ENCODE measurements at regions not wholly inside any gene's neighbourhood (a gene's known extent, or its start where the extent isn't known, plus 50 kb on each side); places are given as distances from the start of the nearest gene placed in this dataset.
"Not testable (repeated sequence)": the region's sequence is repeated elsewhere in the genome, so short reads cannot be mapped to it uniquely, and the experiment has no call there.

DNA sequence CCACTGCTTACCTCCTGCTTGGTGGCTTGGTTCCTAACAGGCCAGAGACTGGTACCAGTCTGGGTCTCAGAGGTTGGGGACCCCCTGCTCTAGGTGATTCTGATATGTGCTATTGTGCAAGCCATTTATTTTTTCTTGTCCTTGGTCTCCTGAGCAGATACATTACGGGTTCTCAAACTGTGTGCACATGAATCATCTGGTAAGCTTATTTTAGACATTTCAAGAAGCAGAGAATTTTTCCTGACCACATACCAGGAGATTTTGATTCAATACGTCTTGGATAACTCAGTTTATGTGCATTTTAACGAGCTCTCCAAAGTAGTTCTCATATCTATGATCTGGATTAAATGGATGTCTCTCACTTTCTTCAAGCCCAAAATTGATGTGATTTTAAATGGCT lies 77.2 kb downstream of the FHIP1A start:
- ChIA-PET POLR2A (no interaction called here), CTCF (no interaction called here)
- Mint-ChIP-seq H3K27me3 (peaks cover 3% of the 10 kb centered on the region), H3K4me3 (no peak overlapping the region), H3K9me3 (peaks cover 2% of the 10 kb centered on the region), H3K27ac (no peak overlapping the region), H3K4me1 (no peaks in the 10 kb centered on the region), H3K36me3 (ENCODE audit: low read depth) (no peaks in the 10 kb centered on the region)
- DNase-seq = no peak

DNA sequence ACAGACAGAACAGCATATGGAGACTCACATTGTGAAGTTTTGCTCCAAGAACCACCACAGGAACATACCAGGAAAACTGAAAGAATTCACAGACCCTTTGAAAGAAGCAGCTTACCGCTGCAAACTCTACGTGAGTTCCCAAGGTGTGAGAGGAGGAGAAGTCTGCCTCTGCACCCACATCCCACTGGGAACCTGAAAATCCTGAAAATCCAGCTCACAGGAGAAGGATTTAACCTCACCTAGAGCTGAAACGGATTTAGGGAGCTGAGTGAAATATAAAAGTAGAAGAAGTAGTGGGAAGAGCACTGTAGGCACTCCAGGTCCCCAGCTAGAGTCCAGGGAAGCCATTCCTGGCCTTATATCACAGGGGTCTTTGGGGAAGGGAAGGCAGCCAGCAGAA lies 80.0 kb downstream of the FHIP1A start:
- no peak for DNase-seq
- POLR2A ChIA-PET = no interaction called here
- H3K4me3 Mint-ChIP-seq = no peak overlapping the region
- no peaks in the 10 kb centered on the region for H3K36me3 Mint-ChIP-seq (ENCODE audit: low read depth)
- H3K9me3 Mint-ChIP-seq = peaks cover 4% of the 10 kb centered on the region
- H3K4me1 Mint-ChIP-seq = no peaks in the 10 kb centered on the region
- no peak overlapping the region for H3K27ac Mint-ChIP-seq
- peaks cover 6% of the 10 kb centered on the region for H3K27me3 Mint-ChIP-seq
- CTCF ChIA-PET = no interaction called here

DNA sequence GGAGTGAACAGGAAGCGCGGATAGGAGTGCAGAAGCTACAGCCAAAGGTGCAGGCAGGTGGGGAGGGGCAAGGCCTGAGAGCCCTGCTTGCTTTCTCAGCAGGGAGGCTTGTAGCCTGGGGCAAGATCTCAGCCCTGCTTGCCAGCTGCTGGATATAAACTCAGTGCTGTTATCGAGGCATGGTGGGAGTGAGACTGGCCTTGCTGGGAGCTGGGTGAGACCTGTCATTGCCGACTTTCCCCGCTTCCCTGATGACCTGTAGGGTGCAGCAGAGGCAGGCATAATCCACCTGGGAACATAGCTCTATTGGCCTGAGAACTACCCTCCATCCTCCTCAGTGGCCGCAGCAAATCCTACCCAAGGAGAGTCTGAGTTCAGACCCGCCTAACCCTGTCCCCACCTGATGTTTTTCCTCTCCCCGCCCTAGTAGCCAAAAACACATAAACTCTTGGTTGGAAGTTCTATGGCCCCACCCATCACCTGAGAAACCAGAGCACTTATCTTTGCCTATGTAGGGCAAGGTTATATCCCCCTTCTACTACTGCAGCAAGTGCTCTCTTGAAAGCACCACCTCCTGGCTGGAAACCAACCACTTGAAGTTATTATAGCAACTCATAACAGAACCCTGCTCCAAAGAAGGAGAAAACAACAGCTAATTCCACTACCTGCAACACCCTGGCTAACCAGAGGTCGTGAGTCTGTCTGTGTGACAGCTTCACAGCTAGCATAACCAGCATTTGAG lies 80.7 kb downstream of the FHIP1A start:
- CTCF ChIA-PET = no interaction called here
- Mint-ChIP-seq H3K27me3 (peaks cover 3% of the 10 kb centered on the region), H3K4me1 (no peaks in the 10 kb centered on the region), H3K4me3 (no peak overlapping the region), H3K27ac (no peak overlapping the region), H3K9me3 (peaks cover 4% of the 10 kb centered on the region), H3K36me3 (ENCODE audit: low read depth) (no peaks in the 10 kb centered on the region)
- POLR2A ChIA-PET = no interaction called here
- no peak for DNase-seq

DNA sequence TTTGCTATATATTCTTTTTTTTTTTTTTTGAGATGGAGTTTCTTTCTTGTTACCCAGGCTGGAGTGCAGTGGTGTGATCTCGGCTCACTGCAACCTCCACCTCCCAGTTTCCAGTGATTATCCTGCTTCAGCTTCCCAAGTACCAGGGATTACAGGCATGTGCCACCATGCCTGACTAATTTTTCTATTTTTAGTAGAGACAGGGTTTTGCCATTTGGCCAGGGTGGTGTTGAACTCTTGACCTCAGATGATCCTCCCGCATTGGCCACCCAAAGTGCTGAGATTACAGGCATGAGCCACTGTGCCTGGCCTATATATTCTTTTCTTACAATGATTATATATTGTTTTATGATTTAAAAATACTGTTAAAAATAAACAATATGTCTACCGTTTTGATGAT lies 86.6 kb downstream of the FHIP1A start:
- H3K4me1 Mint-ChIP-seq; DNase-seq; H3K9me3 Mint-ChIP-seq; H3K27me3 Mint-ChIP-seq; H3K36me3 Mint-ChIP-seq (ENCODE audit: low read depth); POLR2A ChIA-PET; H3K4me3 Mint-ChIP-seq; H3K27ac Mint-ChIP-seq: not testable (repeated sequence)
- CTCF ChIA-PET = interaction anchor here (0.6 kb wide), 1 partner anchor 465 kb away, joined by 4 read pairs; no protein-coding TSS in a partner anchor

DNA sequence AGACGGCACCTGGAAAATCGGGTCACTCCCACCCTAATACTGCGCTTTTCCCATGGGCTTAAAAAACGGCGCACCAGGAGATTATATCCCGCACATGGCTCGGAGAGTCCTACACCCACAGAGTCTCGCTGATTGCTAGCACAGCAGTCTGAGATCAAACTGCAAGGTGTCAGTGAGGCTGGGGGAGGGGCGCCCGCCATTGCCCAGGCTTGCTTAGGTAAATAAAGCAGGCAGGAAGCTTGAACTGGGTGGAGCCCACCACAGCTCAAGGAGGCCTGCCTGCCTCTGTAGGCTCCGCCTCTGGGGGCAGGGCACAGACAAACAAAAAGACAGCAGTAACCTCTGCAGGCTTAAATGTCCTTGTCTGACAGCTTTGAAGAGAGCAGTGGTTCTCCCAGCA lies 102.6 kb downstream of the FHIP1A start:
- POLR2A ChIA-PET, H3K27me3 Mint-ChIP-seq, H3K4me3 Mint-ChIP-seq: not testable (repeated sequence)

DNA sequence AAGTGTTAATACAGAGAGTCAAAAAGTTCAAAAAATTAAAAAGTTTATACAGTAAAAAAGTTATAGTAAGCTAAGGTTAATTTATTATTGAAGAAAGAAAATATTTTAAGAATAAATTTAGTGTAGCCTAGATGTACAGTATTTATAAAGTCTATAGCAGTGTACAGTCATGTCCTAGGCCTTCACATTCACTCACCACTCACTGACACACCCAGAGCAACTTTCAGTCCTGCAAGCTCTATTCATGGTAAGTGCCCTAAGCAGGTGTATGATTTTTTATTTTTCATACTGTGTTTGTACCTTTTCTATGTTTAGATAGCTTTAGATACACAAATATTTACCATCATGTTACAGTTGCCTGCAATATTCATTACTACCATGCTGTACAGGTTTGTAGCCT lies 108.9 kb downstream of the FHIP1A start:
- H3K4me1 Mint-ChIP-seq = no peaks in the 10 kb centered on the region
- H3K9me3 Mint-ChIP-seq = no peaks in the 10 kb centered on the region
- peaks cover 2% of the 10 kb centered on the region for H3K27me3 Mint-ChIP-seq
- H3K36me3 Mint-ChIP-seq (ENCODE audit: low read depth) = no peaks in the 10 kb centered on the region
- DNase-seq = no peak
- H3K4me3 Mint-ChIP-seq = no peak overlapping the region
- no peak overlapping the region for H3K27ac Mint-ChIP-seq
- ChIA-PET POLR2A (no interaction called here), CTCF (interaction anchor here (0.6 kb wide), 1 partner anchor 181 kb away, joined by 3 read pairs; no protein-coding TSS in a partner anchor)

More for the DNA sequence above, 102.6 kb downstream of the FHIP1A start:
- H3K27ac Mint-ChIP-seq; DNase-seq; H3K36me3 Mint-ChIP-seq (ENCODE audit: low read depth); H3K4me1 Mint-ChIP-seq; CTCF ChIA-PET; H3K9me3 Mint-ChIP-seq: not testable (repeated sequence)

DNA sequence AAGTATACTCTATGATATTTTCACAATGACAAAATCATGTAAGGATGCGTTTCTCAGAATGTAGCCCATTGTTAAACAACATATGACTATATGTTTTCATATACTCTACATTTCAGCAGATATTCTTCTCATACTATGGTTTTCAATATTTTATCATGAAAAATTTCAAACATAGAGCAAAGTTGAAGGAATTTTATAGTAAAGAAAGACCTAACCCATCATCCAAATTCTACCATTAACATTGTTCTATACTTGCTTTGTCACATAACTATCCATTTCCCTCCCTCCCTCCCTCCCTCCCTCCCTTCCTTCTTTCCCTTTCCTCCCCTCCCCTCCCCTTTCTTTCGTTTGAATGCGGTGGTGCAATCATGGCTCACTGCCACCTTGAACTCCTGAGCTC lies 109.4 kb downstream of the FHIP1A start:
- no peaks in the 10 kb centered on the region for H3K9me3 Mint-ChIP-seq
- POLR2A ChIA-PET = no interaction called here
- CTCF ChIA-PET = no interaction called here
- no peak for DNase-seq
- no peak overlapping the region for H3K4me3 Mint-ChIP-seq
- H3K4me1 Mint-ChIP-seq = no peaks in the 10 kb centered on the region
- peaks cover 2% of the 10 kb centered on the region for H3K27me3 Mint-ChIP-seq
- H3K36me3 Mint-ChIP-seq (ENCODE audit: low read depth) = no peaks in the 10 kb centered on the region
- no peak overlapping the region for H3K27ac Mint-ChIP-seq

DNA sequence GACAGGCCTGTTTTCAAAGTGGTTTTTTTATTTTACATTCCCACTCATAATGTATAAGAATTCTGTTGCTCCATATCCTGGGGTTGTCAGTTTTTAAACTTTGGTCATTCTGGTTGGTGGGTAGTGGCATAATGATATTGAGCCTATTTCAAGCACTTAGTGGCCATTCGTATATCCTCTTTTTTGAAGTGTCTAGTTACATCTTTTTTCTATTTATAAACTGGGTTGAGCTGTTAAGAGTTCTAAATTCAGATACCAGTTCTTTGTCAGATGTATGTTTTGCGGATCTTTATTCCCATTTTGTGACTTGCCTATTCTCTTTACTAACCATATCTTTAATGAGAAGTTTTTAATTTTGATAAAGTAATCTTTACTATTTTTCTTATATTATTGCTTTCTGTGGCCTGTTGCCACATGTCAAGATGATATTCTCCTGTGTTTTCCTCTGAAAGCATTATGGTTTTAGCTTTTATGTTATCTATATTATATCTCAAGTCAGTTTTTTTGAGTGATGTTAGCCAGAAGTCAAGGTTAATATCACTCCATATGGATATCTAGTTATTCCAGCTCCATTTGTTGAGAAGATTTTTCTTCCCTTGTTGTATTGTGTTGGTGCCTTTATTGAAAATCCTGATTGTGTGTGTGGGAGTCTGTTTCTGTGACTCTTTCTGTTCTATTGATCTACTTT lies 110.9 kb downstream of the FHIP1A start:
- Mint-ChIP-seq H3K4me1 (no peaks in the 10 kb centered on the region), H3K9me3 (no peaks in the 10 kb centered on the region), H3K27ac (no peak overlapping the region), H3K4me3 (no peak overlapping the region), H3K36me3 (ENCODE audit: low read depth) (no peaks in the 10 kb centered on the region), H3K27me3 (no peaks in the 10 kb centered on the region)
- CTCF ChIA-PET = no interaction called here
- no peak for DNase-seq
- POLR2A ChIA-PET = no interaction called here

DNA sequence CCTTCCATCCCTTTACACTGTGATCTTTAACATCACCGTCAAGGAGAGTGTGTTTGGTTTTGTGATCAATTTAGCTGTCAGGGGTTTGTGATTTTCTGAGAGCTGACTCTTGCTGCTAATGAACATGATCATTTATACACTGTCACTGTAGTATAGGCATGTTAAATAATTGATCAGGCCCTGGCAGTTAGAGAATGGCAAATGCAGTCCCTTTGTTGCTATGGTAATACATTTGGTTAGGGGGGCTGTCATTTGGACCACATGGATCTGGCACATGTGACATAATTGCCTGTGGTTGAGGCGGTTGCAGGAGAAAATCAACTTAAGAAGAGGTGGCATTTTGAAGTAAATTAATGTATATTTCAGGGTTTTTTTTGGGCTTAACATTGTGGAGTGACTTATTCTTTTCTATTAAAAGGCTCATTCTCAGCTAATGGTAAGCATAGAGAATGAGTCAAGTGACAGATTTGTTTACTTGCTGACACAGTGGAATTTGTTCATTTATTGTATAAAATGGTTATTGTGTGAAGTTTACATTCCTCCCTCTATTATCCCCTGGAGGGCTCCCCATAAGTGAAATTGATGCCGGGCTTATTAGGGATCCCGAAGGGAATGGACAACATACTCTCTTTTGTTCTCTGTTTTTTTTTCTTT lies 114.0 kb downstream of the FHIP1A start:
- CTCF ChIA-PET = no interaction called here
- H3K27ac Mint-ChIP-seq = no peak overlapping the region

DNA sequence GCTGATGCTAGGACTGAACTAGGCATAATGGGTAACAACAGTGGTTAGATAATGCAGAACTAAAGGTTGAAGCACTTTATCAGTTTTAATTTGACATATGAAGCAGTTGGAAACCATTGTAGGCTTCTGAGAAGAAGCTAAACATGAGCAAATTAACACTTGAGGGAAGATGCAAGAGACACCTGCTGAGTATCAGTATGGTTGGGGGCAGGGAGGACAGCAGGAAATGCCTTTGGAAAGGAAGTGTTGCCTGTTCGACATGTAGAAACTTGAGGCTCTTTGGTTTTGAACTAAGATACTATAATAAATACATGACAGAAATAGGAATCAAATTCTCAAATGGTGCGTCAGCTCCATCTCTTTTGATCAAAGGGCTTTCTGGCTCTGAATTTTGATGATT lies 115.6 kb downstream of the FHIP1A start:
- ChIA-PET CTCF (no interaction called here), POLR2A (no interaction called here)
- H3K9me3 Mint-ChIP-seq = no peaks in the 10 kb centered on the region
- H3K36me3 Mint-ChIP-seq (ENCODE audit: low read depth) = no peaks in the 10 kb centered on the region
- H3K4me3 Mint-ChIP-seq = no peak overlapping the region
- no peak for DNase-seq
- H3K27me3 Mint-ChIP-seq = no peaks in the 10 kb centered on the region
- no peak overlapping the region for H3K27ac Mint-ChIP-seq
- H3K4me1 Mint-ChIP-seq = no peaks in the 10 kb centered on the region

More for the DNA sequence above, 114.0 kb downstream of the FHIP1A start:
- Mint-ChIP-seq H3K4me1 (no peaks in the 10 kb centered on the region), H3K4me3 (no peak overlapping the region), H3K27me3 (no peaks in the 10 kb centered on the region), H3K36me3 (ENCODE audit: low read depth) (no peaks in the 10 kb centered on the region), H3K9me3 (no peaks in the 10 kb centered on the region)
- POLR2A ChIA-PET = no interaction called here
- no peak for DNase-seq

DNA sequence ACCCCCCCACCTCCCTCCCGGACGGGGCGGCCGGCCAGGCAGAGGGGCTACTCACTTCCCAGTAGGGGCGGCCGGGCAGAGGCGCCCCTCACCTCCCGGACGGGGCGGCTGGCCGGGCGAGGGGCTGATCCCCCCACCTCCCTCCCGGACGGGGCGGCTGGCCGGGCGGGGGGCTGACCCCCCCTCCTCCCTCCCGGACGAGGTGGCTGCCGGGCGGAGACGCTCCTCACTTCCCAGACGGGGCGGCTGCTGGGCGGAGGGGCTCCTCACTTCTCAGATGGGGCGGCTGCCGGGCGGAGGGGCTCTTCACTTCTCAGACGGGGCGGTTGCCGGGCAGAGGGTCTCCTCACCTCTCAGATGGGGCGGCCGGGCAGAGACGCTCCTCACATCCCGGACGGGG lies 117.5 kb downstream of the FHIP1A start:
- H3K36me3 Mint-ChIP-seq (ENCODE audit: low read depth); H3K4me1 Mint-ChIP-seq; H3K27ac Mint-ChIP-seq; DNase-seq; CTCF ChIA-PET; POLR2A ChIA-PET; H3K4me3 Mint-ChIP-seq; H3K27me3 Mint-ChIP-seq; H3K9me3 Mint-ChIP-seq: not testable (repeated sequence)

DNA sequence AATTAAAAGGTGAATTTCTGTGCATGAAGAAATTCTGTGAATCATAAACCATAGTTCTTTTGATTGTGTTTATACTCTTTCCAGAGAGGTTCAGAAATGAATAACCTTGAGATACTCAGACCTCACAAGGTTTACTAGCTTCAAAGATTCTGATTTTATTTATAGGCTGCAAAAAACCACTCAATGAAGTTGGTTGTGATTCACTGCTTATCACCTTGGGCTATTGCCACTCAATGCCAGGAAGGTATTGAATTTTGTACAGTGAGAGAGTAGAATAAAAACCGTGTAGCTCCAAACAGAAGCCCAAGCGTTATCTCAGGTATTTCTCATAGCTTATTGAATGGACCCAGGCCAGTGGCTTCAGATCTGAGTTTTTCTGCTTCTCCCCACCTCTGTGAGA lies 118.7 kb downstream of the FHIP1A start:
- no peaks in the 10 kb centered on the region for H3K36me3 Mint-ChIP-seq (ENCODE audit: low read depth)
- DNase-seq = no peak
- peaks cover 2% of the 10 kb centered on the region for H3K27me3 Mint-ChIP-seq
- H3K4me1 Mint-ChIP-seq = no peaks in the 10 kb centered on the region
- no peak overlapping the region for H3K27ac Mint-ChIP-seq
- H3K9me3 Mint-ChIP-seq = no peaks in the 10 kb centered on the region
- ChIA-PET POLR2A (no interaction called here), CTCF (no interaction called here)
- no peak overlapping the region for H3K4me3 Mint-ChIP-seq

DNA sequence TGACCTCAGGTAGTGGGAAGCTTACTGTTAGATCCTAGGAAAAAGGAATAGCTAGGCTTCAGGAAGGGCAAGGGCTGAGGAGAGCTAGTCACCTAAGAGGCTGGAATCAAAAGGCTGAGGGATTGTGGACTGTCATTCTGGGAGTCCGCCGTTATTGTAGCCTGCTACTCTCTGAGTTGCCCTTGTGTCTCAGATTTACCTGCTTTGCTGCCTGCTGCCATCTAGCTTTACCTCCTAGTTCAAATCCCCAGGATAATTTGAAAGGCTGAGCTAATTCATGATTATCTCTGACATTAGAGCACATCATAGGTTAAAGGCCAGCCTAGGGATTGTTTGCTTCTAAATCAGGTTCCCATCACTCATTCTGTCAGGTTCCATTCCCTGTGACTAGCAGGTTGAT lies 120.2 kb downstream of the FHIP1A start:
- Mint-ChIP-seq H3K4me3 (no peak overlapping the region), H3K27me3 (peaks cover 2% of the 10 kb centered on the region), H3K4me1 (no peaks in the 10 kb centered on the region), H3K36me3 (ENCODE audit: low read depth) (no peaks in the 10 kb centered on the region), H3K9me3 (no peaks in the 10 kb centered on the region), H3K27ac (no peak overlapping the region)
- DNase-seq = no peak
- ChIA-PET CTCF (no interaction called here), POLR2A (no interaction called here)

DNA sequence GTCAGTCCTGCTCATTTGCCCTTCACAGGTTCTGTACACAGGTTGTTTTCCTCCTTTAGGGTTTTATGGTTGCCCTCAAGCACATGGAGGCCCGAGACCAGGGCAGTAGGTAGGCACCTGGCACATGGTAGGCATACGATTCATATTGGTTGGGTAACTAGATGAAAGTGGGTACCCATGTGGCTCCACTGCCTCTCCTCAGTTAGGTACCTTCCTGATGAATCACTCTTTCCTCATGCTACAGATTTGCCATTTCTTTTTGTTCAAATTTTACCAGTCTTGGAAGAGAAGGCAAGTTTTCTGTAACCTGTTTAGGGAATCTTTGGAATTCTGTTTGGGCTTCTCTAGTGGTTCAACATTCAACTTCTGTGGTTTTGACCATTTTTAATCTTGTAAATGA lies 121.3 kb downstream of the FHIP1A start:
- DNase-seq = no peak
- H3K36me3 Mint-ChIP-seq (ENCODE audit: low read depth) = no peaks in the 10 kb centered on the region
- no peak overlapping the region for H3K4me3 Mint-ChIP-seq
- H3K27ac Mint-ChIP-seq = no peak overlapping the region
- H3K27me3 Mint-ChIP-seq = peaks cover 2% of the 10 kb centered on the region
- POLR2A ChIA-PET = no interaction called here
- CTCF ChIA-PET = no interaction called here
- H3K4me1 Mint-ChIP-seq = no peaks in the 10 kb centered on the region
- H3K9me3 Mint-ChIP-seq = no peaks in the 10 kb centered on the region
